ENCODE measurements at regions not wholly inside any gene's neighbourhood (a gene's known extent, or its start where the extent isn't known, plus 50 kb on each side); places are given as distances from the start of the nearest gene placed in this dataset.
"Not testable (repeated sequence)": the region's sequence is repeated elsewhere in the genome, so short reads cannot be mapped to it uniquely, and the experiment has no call there.

DNA sequence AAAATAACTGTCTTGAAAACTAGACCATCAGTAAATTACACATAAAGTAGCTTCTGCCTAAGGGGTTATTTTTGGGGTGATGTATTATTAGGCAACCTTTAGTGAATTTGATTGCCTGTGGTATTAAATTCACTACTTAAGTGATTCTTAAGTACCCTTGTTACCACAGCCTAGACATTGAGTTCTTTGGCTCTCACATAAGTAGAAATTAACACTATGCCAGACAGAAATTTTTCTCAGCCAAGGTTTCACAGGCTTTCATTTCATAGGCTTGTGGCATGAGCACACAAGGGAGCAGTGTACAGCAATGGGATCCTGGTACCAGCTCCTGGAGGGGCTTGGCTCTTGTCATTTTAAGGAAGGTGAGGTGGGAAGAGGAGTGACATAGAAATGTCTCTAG, 218.5 kb downstream of the AASDHPPT start:
- Histone ChIP-seq H3K9me3 (ENCODE audit: low read length) (no peaks in the 10 kb centered on the region), H3K27me3 (ENCODE audit: insufficient read depth, low read length) (no peaks in the 10 kb centered on the region), H2AFZ (ENCODE audit: low read depth, low read length) (no peak overlapping the region), H3K4me3 (ENCODE audit: low read length) (no peak overlapping the region), H3K4me1 (ENCODE audit: insufficient read depth, low read length) (no peaks in the 10 kb centered on the region), H3K36me3 (ENCODE audit: insufficient read depth, low read length) (no peaks in the 10 kb centered on the region)

- Histone ChIP-seq H3K9me3 (ENCODE audit: low read length) (peaks cover 3% of the 10 kb centered on the region), H3K27me3 (ENCODE audit: insufficient read depth, low read length) (no peaks in the 10 kb centered on the region), H3K4me3 (ENCODE audit: low read length) (no peak overlapping the region), H3K4me1 (ENCODE audit: insufficient read depth, low read length) (no peaks in the 10 kb centered on the region), H2AFZ (ENCODE audit: low read depth, low read length) (no peak overlapping the region), H3K36me3 (ENCODE audit: insufficient read depth, low read length) (no peaks in the 10 kb centered on the region)
Measured at GRCh38 chr11:106302416-106302815, 225.0 kb downstream of the AASDHPPT start.

GRCh38 chr11:106304274-106304673, 226.8 kb downstream of the AASDHPPT start:
- H3K27me3 ChIP-seq (ENCODE audit: insufficient read depth, low read length): no peaks in the 10 kb centered on the region
- no peak overlapping the region for H3K4me3 ChIP-seq (ENCODE audit: low read length)
- H3K4me1 ChIP-seq (ENCODE audit: insufficient read depth, low read length): no peaks in the 10 kb centered on the region
- H3K9me3 ChIP-seq (ENCODE audit: low read length): peaks cover 3% of the 10 kb centered on the region
- H3K36me3 ChIP-seq (ENCODE audit: insufficient read depth, low read length): no peaks in the 10 kb centered on the region
- no peak overlapping the region for H2AFZ ChIP-seq (ENCODE audit: low read depth, low read length)

- Histone ChIP-seq H3K9me3 (ENCODE audit: low read length) (peaks cover 3% of the 10 kb centered on the region), H2AFZ (ENCODE audit: low read depth, low read length) (no peak overlapping the region), H3K4me3 (ENCODE audit: low read length) (no peak overlapping the region), H3K4me1 (ENCODE audit: insufficient read depth, low read length) (no peaks in the 10 kb centered on the region), H3K27me3 (ENCODE audit: insufficient read depth, low read length) (no peaks in the 10 kb centered on the region), H3K36me3 (ENCODE audit: insufficient read depth, low read length) (no peaks in the 10 kb centered on the region)
Measured at GRCh38 chr11:106305458-106305857, 228.0 kb downstream of the AASDHPPT start.

- Histone ChIP-seq H3K4me1 (ENCODE audit: insufficient read depth, low read length) (no peaks in the 10 kb centered on the region), H3K4me3 (ENCODE audit: low read length) (no peak overlapping the region), H3K27me3 (ENCODE audit: insufficient read depth, low read length) (no peaks in the 10 kb centered on the region), H3K36me3 (ENCODE audit: insufficient read depth, low read length) (no peaks in the 10 kb centered on the region), H3K9me3 (ENCODE audit: low read length) (peaks cover 3% of the 10 kb centered on the region), H2AFZ (ENCODE audit: low read depth, low read length) (no peak overlapping the region)
Measured at GRCh38 chr11:106306942-106307341, 229.5 kb downstream of the AASDHPPT start.

DNA sequence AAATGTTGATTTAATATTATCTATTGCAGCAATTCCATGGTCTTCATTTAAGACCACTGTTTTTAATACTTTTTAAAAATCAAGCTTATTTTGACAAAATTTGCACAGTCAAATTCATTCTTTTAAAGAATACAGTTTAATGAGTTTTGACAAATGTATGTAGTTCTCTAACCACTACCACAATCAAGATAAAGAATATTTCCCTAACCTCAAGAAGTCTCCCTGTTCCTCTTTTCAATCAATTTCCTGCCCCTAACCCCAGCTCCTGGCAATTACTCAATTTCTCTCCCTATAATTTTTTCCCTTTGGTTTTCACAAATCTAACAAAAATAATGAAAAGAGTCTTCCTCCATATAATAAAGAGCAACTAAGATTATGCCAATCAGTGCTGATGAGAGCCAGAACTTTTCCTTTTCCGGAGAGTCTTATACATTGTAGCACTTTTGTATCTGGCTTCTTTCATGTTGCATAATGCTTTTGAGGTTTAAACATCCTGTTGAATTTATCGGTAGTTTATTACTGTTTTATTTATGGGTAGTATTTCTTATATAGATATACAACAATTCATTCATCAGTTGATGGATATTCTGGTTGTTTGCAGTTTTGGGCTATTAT, 231.7 kb downstream of the AASDHPPT start:
- H3K4me1 ChIP-seq (ENCODE audit: insufficient read depth, low read length): no peaks in the 10 kb centered on the region
- H2AFZ ChIP-seq (ENCODE audit: low read depth, low read length): no peak overlapping the region
- no peaks in the 10 kb centered on the region for H3K27me3 ChIP-seq (ENCODE audit: insufficient read depth, low read length)
- H3K4me3 ChIP-seq (ENCODE audit: low read length): no peak overlapping the region
- H3K9me3 ChIP-seq (ENCODE audit: low read length): peaks cover 3% of the 10 kb centered on the region
- no peaks in the 10 kb centered on the region for H3K36me3 ChIP-seq (ENCODE audit: insufficient read depth, low read length)

- Histone ChIP-seq H3K27me3 (ENCODE audit: insufficient read depth, low read length) (no peaks in the 10 kb centered on the region), H3K4me3 (ENCODE audit: low read length) (no peak overlapping the region), H3K9me3 (ENCODE audit: low read length) (no peaks in the 10 kb centered on the region), H3K4me1 (ENCODE audit: insufficient read depth, low read length) (peaks cover 5% of the 10 kb centered on the region), H2AFZ (ENCODE audit: low read depth, low read length) (no peak overlapping the region), H3K36me3 (ENCODE audit: insufficient read depth, low read length) (no peaks in the 10 kb centered on the region)
Measured at GRCh38 chr11:106311531-106312230, 234.2 kb downstream of the AASDHPPT start.

GRCh38 chr11:106317208-106317773, 239.8 kb downstream of the AASDHPPT start:
- not testable (repeated sequence) for H3K4me1 ChIP-seq (ENCODE audit: insufficient read depth, low read length); H3K4me3 ChIP-seq (ENCODE audit: low read length); H2AFZ ChIP-seq (ENCODE audit: low read depth, low read length); H3K27me3 ChIP-seq (ENCODE audit: insufficient read depth, low read length); H3K36me3 ChIP-seq (ENCODE audit: insufficient read depth, low read length); H3K9me3 ChIP-seq (ENCODE audit: low read length)

- Histone ChIP-seq H3K9me3 (ENCODE audit: low read length) (peaks cover 6% of the 10 kb centered on the region), H3K27me3 (ENCODE audit: insufficient read depth, low read length) (no peaks in the 10 kb centered on the region), H3K4me3 (ENCODE audit: low read length) (no peak overlapping the region), H2AFZ (ENCODE audit: low read depth, low read length) (no peak overlapping the region), H3K4me1 (ENCODE audit: insufficient read depth, low read length) (peaks cover 5% of the 10 kb centered on the region), H3K36me3 (ENCODE audit: insufficient read depth, low read length) (no peaks in the 10 kb centered on the region)
Measured at GRCh38 chr11:106321601-106322000, 244.1 kb downstream of the AASDHPPT start.

DNA sequence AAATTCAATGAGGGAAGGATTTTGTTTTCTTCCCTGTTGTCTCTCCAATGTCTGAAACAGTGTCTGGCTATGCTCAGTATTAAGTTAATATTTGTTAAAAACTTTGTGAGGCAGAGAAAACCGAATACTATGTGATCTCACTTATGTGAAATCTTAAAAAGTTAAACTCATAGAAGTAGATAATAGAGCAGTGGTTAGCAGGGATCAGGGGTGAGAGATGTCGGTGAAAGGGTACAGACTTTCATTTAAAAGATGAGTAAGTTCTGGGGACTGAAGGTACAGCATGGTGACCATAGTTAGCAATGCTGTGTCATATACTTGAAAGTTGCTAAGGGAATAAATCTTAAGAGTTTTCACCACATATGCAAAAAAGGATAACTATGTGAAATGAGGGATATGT, 244.6 kb downstream of the AASDHPPT start:
- Histone ChIP-seq H3K4me1 (ENCODE audit: insufficient read depth, low read length) (peaks cover 9% of the 10 kb centered on the region), H3K4me3 (ENCODE audit: low read length) (no peak overlapping the region), H3K36me3 (ENCODE audit: insufficient read depth, low read length) (no peaks in the 10 kb centered on the region), H3K27me3 (ENCODE audit: insufficient read depth, low read length) (no peaks in the 10 kb centered on the region), H2AFZ (ENCODE audit: low read depth, low read length) (no peak overlapping the region), H3K9me3 (ENCODE audit: low read length) (peaks cover 6% of the 10 kb centered on the region)

- Histone ChIP-seq H2AFZ (ENCODE audit: low read depth, low read length) (no peak overlapping the region), H3K4me3 (ENCODE audit: low read length) (no peak overlapping the region), H3K36me3 (ENCODE audit: insufficient read depth, low read length) (no peaks in the 10 kb centered on the region), H3K27me3 (ENCODE audit: insufficient read depth, low read length) (no peaks in the 10 kb centered on the region), H3K9me3 (ENCODE audit: low read length) (peaks cover 1% of the 10 kb centered on the region), H3K4me1 (ENCODE audit: insufficient read depth, low read length) (peaks cover 18% of the 10 kb centered on the region)
Measured at GRCh38 chr11:106326087-106326486, 248.6 kb downstream of the AASDHPPT start.

- no peaks in the 10 kb centered on the region for H3K36me3 ChIP-seq (ENCODE audit: insufficient read depth, low read length)
- peaks cover 18% of the 10 kb centered on the region for H3K4me1 ChIP-seq (ENCODE audit: insufficient read depth, low read length)
- H3K4me3 ChIP-seq (ENCODE audit: low read length): no peak overlapping the region
- H2AFZ ChIP-seq (ENCODE audit: low read depth, low read length): no peak overlapping the region
- no peaks in the 10 kb centered on the region for H3K27me3 ChIP-seq (ENCODE audit: insufficient read depth, low read length)
- peaks cover 1% of the 10 kb centered on the region for H3K9me3 ChIP-seq (ENCODE audit: low read length)
Measured at GRCh38 chr11:106327134-106327533, 249.7 kb downstream of the AASDHPPT start.

GRCh38 chr11:106327637-106328036, 250.2 kb downstream of the AASDHPPT start:
- Histone ChIP-seq H3K27me3 (ENCODE audit: insufficient read depth, low read length) (no peaks in the 10 kb centered on the region), H3K4me3 (ENCODE audit: low read length) (no peak overlapping the region), H3K9me3 (ENCODE audit: low read length) (peaks cover 1% of the 10 kb centered on the region), H2AFZ (ENCODE audit: low read depth, low read length) (no peak overlapping the region), H3K36me3 (ENCODE audit: insufficient read depth, low read length) (no peaks in the 10 kb centered on the region), H3K4me1 (ENCODE audit: insufficient read depth, low read length) (peaks cover 18% of the 10 kb centered on the region)
